GM18909 (cell line): ENCODE measurements at regions not wholly inside any gene's neighbourhood (a gene's known extent, or its start where the extent isn't known, plus 50 kb on each side); places are given as distances from the start of the nearest gene placed in this dataset.

Experiments used
- ATAC-seq: cut with Tn5 transposase; IDR thresholded peaks from one replicate; pipeline ENCODE4 v1.9.1; 2021; ENCODE audit warnings: mild to moderate bottlenecking; ENCODE audit not compliant: unreplicated experiment, poor library complexity

- no peak for ATAC-seq
These were observed 566.8 kb downstream of the PCDH18 start for GRCh38 chr4:136965478-136965877.

GRCh38 chr4:136962868-136963267 lies 569.4 kb downstream of the PCDH18 start:
- ATAC-seq = no peak

- ATAC-seq = no peak
These were observed 585.9 kb downstream of the PCDH18 start for GRCh38 chr4:136946307-136946907.

- no peak for ATAC-seq
These were observed 592.5 kb downstream of the PCDH18 start for GRCh38 chr4:136939781-136940180.

- no peak for ATAC-seq
These were observed 596.4 kb downstream of the PCDH18 start for GRCh38 chr4:136935871-136936270.

GRCh38 chr4:136935305-136935704 lies 597.0 kb downstream of the PCDH18 start:
- no peak for ATAC-seq

- no peak for ATAC-seq
These were observed 597.7 kb downstream of the PCDH18 start for GRCh38 chr4:136934601-136935000.

- ATAC-seq = no peak
These were observed 600.5 kb downstream of the PCDH18 start for GRCh38 chr4:136931781-136932180.

GRCh38 chr4:136928957-136929411 lies 603.3 kb downstream of the PCDH18 start:
- ATAC-seq = no peak

GRCh38 chr4:136927172-136927571 lies 605.1 kb downstream of the PCDH18 start:
- ATAC-seq = no peak

GRCh38 chr4:136925203-136925602 lies 607.1 kb downstream of the PCDH18 start:
- no peak for ATAC-seq

- ATAC-seq = no peak
These were observed 610.2 kb downstream of the PCDH18 start for GRCh38 chr4:136922066-136922465.

GRCh38 chr4:136920092-136920881 lies 612.0 kb downstream of the PCDH18 start:
- ATAC-seq = no peak

GRCh38 chr4:136918772-136919171 lies 613.5 kb downstream of the PCDH18 start:
- no peak for ATAC-seq

GRCh38 chr4:136917312-136918110 lies 614.8 kb downstream of the PCDH18 start:
- no peak for ATAC-seq

- ATAC-seq = no peak
These were observed 622.7 kb downstream of the PCDH18 start for GRCh38 chr4:136909626-136910025.

- ATAC-seq = no peak
These were observed 624.2 kb downstream of the PCDH18 start for GRCh38 chr4:136908122-136908521.

- no peak for ATAC-seq
These were observed 631.6 kb downstream of the PCDH18 start for GRCh38 chr4:136900696-136901095.

GRCh38 chr4:136898590-136899248 lies 633.6 kb downstream of the PCDH18 start:
- no peak for ATAC-seq

GRCh38 chr4:136893573-136893972 lies 638.7 kb downstream of the PCDH18 start:
- ATAC-seq = no peak

- ATAC-seq = no peak
These were observed 650.6 kb downstream of the PCDH18 start for GRCh38 chr4:136881666-136882065.
